HepG2 (cell line): ENCODE measurements at regions not wholly inside any gene's neighbourhood (a gene's known extent, or its start where the extent isn't known, plus 50 kb on each side); places are given as distances from the start of the nearest gene placed in this dataset.
A peak's percentile ranks its signal among the peaks of the same experiment; 100 is the strongest.

Experiments used
- BCL6 ChIP-seq: IDR thresholded peaks from 2 replicates; pipeline ENCODE4 v1.6.1; 2016; ENCODE audit warnings: missing genetic modification reagents, missing compliant biosample characterization
- CEBPB ChIP-seq: IDR thresholded peaks from 2 replicates; pipeline ENCODE4 v1.6.1; 2011; ENCODE audit warnings: low read depth, low read length, improper control_type of control experiment, borderline replicate concordance
- CEBPG ChIP-seq: IDR thresholded peaks from 2 replicates; pipeline ENCODE4 v1.6.1; 2016
- NFIC ChIP-seq: IDR thresholded peaks from 2 replicates; pipeline ENCODE4 v1.6.1; 2012; ENCODE audit warnings: mild to moderate bottlenecking, low read length, inconsistent platforms
- POLR2A ChIP-seq, 2 experiments: IDR thresholded peaks; 2 replicates each; pipeline ENCODE4 v1.6.1; 2011; ENCODE audit warnings: low read depth in 2 of 2, low read length in 2 of 2, mild to moderate bottlenecking in 1 of 2, moderate library complexity in 1 of 2; ENCODE audit not compliant: insufficient read depth in 1 of 2
- RFXAP ChIP-seq: sonication (generic); formaldehyde crosslinking; IDR thresholded peaks from 2 replicates; pipeline ENCODE4 v1.4.0; 2020; ENCODE audit warnings: missing genetic modification reagents, borderline replicate concordance
- SNAPC5 ChIP-seq: sonication (generic); formaldehyde crosslinking; IDR thresholded peaks from 2 replicates; pipeline ENCODE4 v1.8.1; 2023; ENCODE audit warnings: mild to moderate bottlenecking, missing genetic modification reagents, borderline replicate concordance
- TCF7 ChIP-seq: sonication (generic); IDR thresholded peaks from 2 replicates; pipeline ENCODE4 v1.6.1; 2016; ENCODE audit warnings: antibody characterized with exemption, low read depth
- ZBTB33 ChIP-seq: sonication (generic); formaldehyde crosslinking; IDR thresholded peaks from 2 replicates; pipeline ENCODE4 v1.4.0; 2020; ENCODE audit warnings: missing genetic modification reagents
- ZFX ChIP-seq: sonication (generic); formaldehyde crosslinking; IDR thresholded peaks from 2 replicates; pipeline ENCODE4 v1.4.0; 2020; ENCODE audit warnings: mild to moderate bottlenecking, low read depth, missing genetic modification reagents, moderate library complexity
- ZFYVE20 ChIP-seq: sonication (generic); formaldehyde crosslinking; IDR thresholded peaks from 2 replicates; pipeline ENCODE4 v1.8.0; 2023; ENCODE audit warnings: low read depth, mild to moderate bottlenecking, moderate library complexity, missing genetic modification reagents, borderline replicate concordance
- ZMYM4 ChIP-seq: sonication (generic); formaldehyde crosslinking; IDR thresholded peaks from 2 replicates; pipeline ENCODE4 v1.8.1; 2023; ENCODE audit warnings: mild to moderate bottlenecking, missing genetic modification reagents
- ZNF256 ChIP-seq: sonication (generic); formaldehyde crosslinking; conservative IDR thresholded peaks from 2 replicates; pipeline ENCODE4 v1.4.0; 2020; ENCODE audit warnings: missing genetic modification reagents
- ZNF615 ChIP-seq: sonication (generic); formaldehyde crosslinking; IDR thresholded peaks from 2 replicates; pipeline ENCODE4 v1.5.0; 2020; ENCODE audit warnings: mild to moderate bottlenecking, missing genetic modification reagents, borderline replicate concordance
- TF ChIP-seq, protein P1 (sequence below): sonication (generic); formaldehyde crosslinking; IDR thresholded peaks from 2 replicates; pipeline ENCODE4 v1.5.1; 2020; ENCODE audit warnings: missing genetic modification reagents, mild to moderate bottlenecking, borderline replicate concordance
- TF ChIP-seq, protein P2 (sequence below): sonication (generic); formaldehyde crosslinking; IDR thresholded peaks from 2 replicates; pipeline ENCODE4 v1.5.0; 2020; ENCODE audit warnings: missing genetic modification reagents
- TF ChIP-seq, protein P3 (sequence below): sonication (generic); formaldehyde crosslinking; IDR thresholded peaks from 2 replicates; pipeline ENCODE4 v1.8.0; 2022; ENCODE audit warnings: mild to moderate bottlenecking, missing genetic modification reagents
- TF ChIP-seq, protein P4 (sequence below): sonication (generic); formaldehyde crosslinking; IDR thresholded peaks from 2 replicates; pipeline ENCODE4 v1.4.0; 2020; ENCODE audit warnings: mild to moderate bottlenecking, missing genetic modification reagents

- TF ChIP-seq, protein P1, sequence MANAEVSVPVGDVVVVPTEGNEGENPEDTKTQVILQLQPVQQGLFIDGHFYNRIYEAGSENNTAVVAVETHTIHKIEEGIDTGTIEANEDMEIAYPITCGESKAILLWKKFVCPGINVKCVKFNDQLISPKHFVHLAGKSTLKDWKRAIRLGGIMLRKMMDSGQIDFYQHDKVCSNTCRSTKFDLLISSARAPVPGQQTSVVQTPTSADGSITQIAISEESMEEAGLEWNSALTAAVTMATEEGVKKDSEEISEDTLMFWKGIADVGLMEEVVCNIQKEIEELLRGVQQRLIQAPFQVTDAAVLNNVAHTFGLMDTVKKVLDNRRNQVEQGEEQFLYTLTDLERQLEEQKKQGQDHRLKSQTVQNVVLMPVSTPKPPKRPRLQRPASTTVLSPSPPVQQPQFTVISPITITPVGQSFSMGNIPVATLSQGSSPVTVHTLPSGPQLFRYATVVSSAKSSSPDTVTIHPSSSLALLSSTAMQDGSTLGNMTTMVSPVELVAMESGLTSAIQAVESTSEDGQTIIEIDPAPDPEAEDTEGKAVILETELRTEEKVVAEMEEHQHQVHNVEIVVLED (CRISPR knock-in tag): 0 out of 2 replicates have a peak, but pooled peaks have one; percentile 22
- no peak for TF ChIP-seq ZFX (CRISPR knock-in tag)
- peak in 1 of 2 experiments; percentile 37; a peak in 1 of 4 replicates for TF ChIP-seq POLR2A (IDR thresholded peaks at IDR 0.05; ENCODE audit: insufficient read depth in 1 of 2, low read depth in 2 of 2, low read length in 2 of 2)
- peak; percentile 82 for TF ChIP-seq CEBPG (CRISPR knock-in tag)
- TF ChIP-seq, protein P2, sequence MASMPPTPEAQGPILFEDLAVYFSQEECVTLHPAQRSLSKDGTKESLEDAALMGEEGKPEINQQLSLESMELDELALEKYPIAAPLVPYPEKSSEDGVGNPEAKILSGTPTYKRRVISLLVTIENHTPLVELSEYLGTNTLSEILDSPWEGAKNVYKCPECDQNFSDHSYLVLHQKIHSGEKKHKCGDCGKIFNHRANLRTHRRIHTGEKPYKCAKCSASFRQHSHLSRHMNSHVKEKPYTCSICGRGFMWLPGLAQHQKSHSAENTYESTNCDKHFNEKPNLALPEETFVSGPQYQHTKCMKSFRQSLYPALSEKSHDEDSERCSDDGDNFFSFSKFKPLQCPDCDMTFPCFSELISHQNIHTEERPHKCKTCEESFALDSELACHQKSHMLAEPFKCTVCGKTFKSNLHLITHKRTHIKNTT: no peak
- TF ChIP-seq RFXAP (CRISPR knock-in tag): 0 out of 2 replicates have a peak, but pooled peaks have one; percentile 13
- TF ChIP-seq, protein P3, sequence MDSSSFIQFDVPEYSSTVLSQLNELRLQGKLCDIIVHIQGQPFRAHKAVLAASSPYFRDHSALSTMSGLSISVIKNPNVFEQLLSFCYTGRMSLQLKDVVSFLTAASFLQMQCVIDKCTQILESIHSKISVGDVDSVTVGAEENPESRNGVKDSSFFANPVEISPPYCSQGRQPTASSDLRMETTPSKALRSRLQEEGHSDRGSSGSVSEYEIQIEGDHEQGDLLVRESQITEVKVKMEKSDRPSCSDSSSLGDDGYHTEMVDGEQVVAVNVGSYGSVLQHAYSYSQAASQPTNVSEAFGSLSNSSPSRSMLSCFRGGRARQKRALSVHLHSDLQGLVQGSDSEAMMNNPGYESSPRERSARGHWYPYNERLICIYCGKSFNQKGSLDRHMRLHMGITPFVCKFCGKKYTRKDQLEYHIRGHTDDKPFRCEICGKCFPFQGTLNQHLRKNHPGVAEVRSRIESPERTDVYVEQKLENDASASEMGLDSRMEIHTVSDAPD: 0 out of 2 replicates have a peak, but pooled peaks have one; percentile 55
- TF ChIP-seq ZBTB33 (CRISPR knock-in tag): no peak
- TF ChIP-seq SNAPC5: no peak
- no peak for TF ChIP-seq ZFYVE20 (CRISPR knock-in tag)
- TF ChIP-seq, protein P4, sequence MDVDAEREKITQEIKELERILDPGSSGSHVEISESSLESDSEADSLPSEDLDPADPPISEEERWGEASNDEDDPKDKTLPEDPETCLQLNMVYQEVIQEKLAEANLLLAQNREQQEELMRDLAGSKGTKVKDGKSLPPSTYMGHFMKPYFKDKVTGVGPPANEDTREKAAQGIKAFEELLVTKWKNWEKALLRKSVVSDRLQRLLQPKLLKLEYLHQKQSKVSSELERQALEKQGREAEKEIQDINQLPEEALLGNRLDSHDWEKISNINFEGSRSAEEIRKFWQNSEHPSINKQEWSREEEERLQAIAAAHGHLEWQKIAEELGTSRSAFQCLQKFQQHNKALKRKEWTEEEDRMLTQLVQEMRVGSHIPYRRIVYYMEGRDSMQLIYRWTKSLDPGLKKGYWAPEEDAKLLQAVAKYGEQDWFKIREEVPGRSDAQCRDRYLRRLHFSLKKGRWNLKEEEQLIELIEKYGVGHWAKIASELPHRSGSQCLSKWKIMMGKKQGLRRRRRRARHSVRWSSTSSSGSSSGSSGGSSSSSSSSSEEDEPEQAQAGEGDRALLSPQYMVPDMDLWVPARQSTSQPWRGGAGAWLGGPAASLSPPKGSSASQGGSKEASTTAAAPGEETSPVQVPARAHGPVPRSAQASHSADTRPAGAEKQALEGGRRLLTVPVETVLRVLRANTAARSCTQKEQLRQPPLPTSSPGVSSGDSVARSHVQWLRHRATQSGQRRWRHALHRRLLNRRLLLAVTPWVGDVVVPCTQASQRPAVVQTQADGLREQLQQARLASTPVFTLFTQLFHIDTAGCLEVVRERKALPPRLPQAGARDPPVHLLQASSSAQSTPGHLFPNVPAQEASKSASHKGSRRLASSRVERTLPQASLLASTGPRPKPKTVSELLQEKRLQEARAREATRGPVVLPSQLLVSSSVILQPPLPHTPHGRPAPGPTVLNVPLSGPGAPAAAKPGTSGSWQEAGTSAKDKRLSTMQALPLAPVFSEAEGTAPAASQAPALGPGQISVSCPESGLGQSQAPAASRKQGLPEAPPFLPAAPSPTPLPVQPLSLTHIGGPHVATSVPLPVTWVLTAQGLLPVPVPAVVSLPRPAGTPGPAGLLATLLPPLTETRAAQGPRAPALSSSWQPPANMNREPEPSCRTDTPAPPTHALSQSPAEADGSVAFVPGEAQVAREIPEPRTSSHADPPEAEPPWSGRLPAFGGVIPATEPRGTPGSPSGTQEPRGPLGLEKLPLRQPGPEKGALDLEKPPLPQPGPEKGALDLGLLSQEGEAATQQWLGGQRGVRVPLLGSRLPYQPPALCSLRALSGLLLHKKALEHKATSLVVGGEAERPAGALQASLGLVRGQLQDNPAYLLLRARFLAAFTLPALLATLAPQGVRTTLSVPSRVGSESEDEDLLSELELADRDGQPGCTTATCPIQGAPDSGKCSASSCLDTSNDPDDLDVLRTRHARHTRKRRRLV (CRISPR knock-in tag): 0 out of 2 replicates have a peak, but pooled peaks have one; percentile 18
- TF ChIP-seq TCF7: 0 out of 2 replicates have a peak, but pooled peaks have one; percentile 42
- no peak for TF ChIP-seq NFIC
- peak; percentile 70; the same call in 1 of the 2 replicates for TF ChIP-seq CEBPB
- no peak for TF ChIP-seq ZMYM4 (CRISPR knock-in tag)
- no peak for TF ChIP-seq ZNF615 (CRISPR knock-in tag)
- TF ChIP-seq ZNF256 (CRISPR knock-in tag): 0 out of 2 replicates have a peak, but pooled peaks have one; percentile 53
- 0 out of 2 replicates have a peak, but pooled peaks have one; percentile 7 for TF ChIP-seq BCL6 (CRISPR knock-in tag)
Measured at GRCh38 chr2:109674894-109675534, 60.9 kb downstream of the SOWAHC start (continued).
